IMR-90 (cell line): ENCODE measurements at regions not wholly inside any gene's neighbourhood (a gene's known extent, or its start where the extent isn't known, plus 50 kb on each side); places are given as distances from the start of the nearest gene placed in this dataset.

Experiments
- ATAC-seq: fragments of 200-7000 bp; cut with Tn5 transposase; 2 replicates; pipeline ENCODE4 v1.9.1; 2020; ENCODE audit warnings: low read depth, mild to moderate bottlenecking, moderate library complexity
- BruUV-seq: library from RNA; stranded (reverse); fragments of 400-500 nt; replicated peaks from 2 replicates; lab custom pipeline; 2021; lab: Mats Ljungman, UMichigan
- CTCF ChIA-PET: fragments of 300-600 bp; formaldehyde crosslinking; extraction: SDS; loops from one replicate; lab custom pipeline; 2021; ENCODE audit warnings: antibody characterized with exemption; lab: Yijun Ruan, JAX
- POLR2A ChIA-PET: fragments of 300-600 bp; sonication (Branson Sonifier 250); formaldehyde crosslinking; loops from one replicate; lab custom pipeline; 2022; ENCODE audit warnings: antibody characterized with exemption; ENCODE audit not compliant: unreplicated experiment; lab: Charles Lee
- DNase-seq: peaks from one replicate; pipeline ENCODE4 v3.0.0; 2013
- H2AFZ ChIP-seq: replicated peaks from 2 replicates; pipeline ENCODE3; 2013; ENCODE audit warnings: low read length, mild to moderate bottlenecking; ENCODE audit not compliant: poor library complexity
- H2AK5ac ChIP-seq: 2 replicates; pipeline ENCODE4 v1.6.1; 2013; ENCODE audit warnings: low read depth, low read length, inconsistent platforms
- H2AK9ac ChIP-seq: replicated peaks from 2 replicates; pipeline ENCODE3; 2013; ENCODE audit warnings: mild to moderate bottlenecking, low read depth, low read length, moderate library complexity; ENCODE audit not compliant: poor library complexity
- H2BK120ac ChIP-seq: 2 replicates; pipeline ENCODE4 v1.6.1; 2013; ENCODE audit warnings: low read depth, low read length, inconsistent platforms
- H2BK15ac ChIP-seq: 3 replicates; pipeline ENCODE4 v1.6.1; 2013; ENCODE audit warnings: low read depth, low read length, inconsistent platforms
- H2BK20ac ChIP-seq: 2 replicates; pipeline ENCODE4 v1.6.1; 2013; ENCODE audit warnings: low read depth, mild to moderate bottlenecking, inconsistent platforms, low read length, moderate library complexity
- H2BK5ac ChIP-seq: 2 replicates; pipeline ENCODE4 v1.6.1; 2013; ENCODE audit warnings: mild to moderate bottlenecking, low read depth, low read length, inconsistent platforms; ENCODE audit not compliant: poor library complexity, severe bottlenecking
- H3K14ac ChIP-seq: replicated peaks from 2 replicates; pipeline ENCODE4 v1.6.1; 2013; ENCODE audit warnings: low read depth, low read length, inconsistent platforms
- H3K18ac ChIP-seq: 2 replicates; pipeline ENCODE4 v1.6.1; 2013; ENCODE audit warnings: low read depth, low read length, control low read depth
- H3K23ac ChIP-seq: 2 replicates; pipeline ENCODE4 v1.6.1; 2013; ENCODE audit warnings: low read depth, low read length, inconsistent platforms
- H3K27ac ChIP-seq: 2 replicates; pipeline ENCODE4 v1.5.1; 2013; ENCODE audit warnings: mild to moderate bottlenecking, control low read depth, low read length; ENCODE audit not compliant: insufficient read depth
- H3K27me3 ChIP-seq: 2 replicates; pipeline ENCODE4 v1.6.1; 2013; ENCODE audit warnings: low read length; ENCODE audit not compliant: control insufficient read depth, insufficient read depth
- H3K36me3 ChIP-seq: 2 replicates; pipeline ENCODE4 v1.6.1; 2013; ENCODE audit warnings: low read length, mixed read lengths; ENCODE audit not compliant: control insufficient read depth, insufficient read depth
- H3K4ac ChIP-seq: 2 replicates; pipeline ENCODE4 v1.6.1; 2013; ENCODE audit warnings: low read depth, low read length, inconsistent platforms
- H3K4me1 ChIP-seq: 2 replicates; pipeline ENCODE4 v1.6.1; 2013; ENCODE audit warnings: low read length, mixed read lengths; ENCODE audit not compliant: control insufficient read depth, insufficient read depth
- H3K4me2 ChIP-seq: 2 replicates; pipeline ENCODE4 v1.6.1; 2013; ENCODE audit warnings: low read depth, mild to moderate bottlenecking, control low read depth, low read length, moderate library complexity
- H3K4me3 ChIP-seq: 2 replicates; pipeline ENCODE4 v1.5.1; 2013; ENCODE audit warnings: low read depth, mild to moderate bottlenecking, control low read depth, low read length, moderate library complexity; ENCODE audit not compliant: insufficient read depth
- H3K56ac ChIP-seq: 2 replicates; pipeline ENCODE4 v1.6.1; 2013; ENCODE audit warnings: low read length, inconsistent platforms; ENCODE audit not compliant: insufficient read depth; ENCODE audit errors: extremely low read depth
- H3K79me1 ChIP-seq, 2 experiments: 2 replicates each; pipeline ENCODE4 v1.6.1; 2013; ENCODE audit warnings: low read length in 2 of 2, inconsistent platforms in 1 of 2, low read depth in 1 of 2
- H3K9ac ChIP-seq: 2 replicates; pipeline ENCODE4 v1.6.1; 2013; ENCODE audit warnings: low read depth, low read length, control low read depth
- H3K9me1 ChIP-seq: 2 replicates; pipeline ENCODE4 v1.6.1; 2013; ENCODE audit warnings: low read length, inconsistent platforms; ENCODE audit not compliant: insufficient read depth
- H3K9me3 ChIP-seq: 2 replicates; pipeline ENCODE4 v1.6.1; 2013; ENCODE audit warnings: low read length; ENCODE audit not compliant: control insufficient read depth, insufficient read depth
- H4K20me1 ChIP-seq: 2 replicates; pipeline ENCODE4 v1.6.1; 2013; ENCODE audit warnings: low read length, inconsistent platforms; ENCODE audit not compliant: insufficient read depth
- H4K5ac ChIP-seq: 2 replicates; pipeline ENCODE4 v1.6.1; 2013; ENCODE audit warnings: mild to moderate bottlenecking, low read depth, low read length, control low read depth
- H4K8ac ChIP-seq, 2 experiments: 2 replicates each; pipeline ENCODE4 v1.6.1; 2013; ENCODE audit warnings: low read depth in 2 of 2, low read length in 2 of 2, control low read depth in 1 of 2, inconsistent platforms in 1 of 2
- H4K91ac ChIP-seq: 2 replicates; pipeline ENCODE4 v1.6.1; 2013; ENCODE audit warnings: low read depth, low read length, inconsistent platforms; ENCODE audit not compliant: insufficient read depth
- CHD1 ChIP-seq: IDR thresholded peaks from 2 replicates; pipeline ENCODE4 v1.6.1; 2012; ENCODE audit warnings: low read depth, low read length, improper control_type of control experiment
- ELK1 ChIP-seq: fragments of 150-350 bp; IDR thresholded peaks from 2 replicates; pipeline ENCODE4 v1.6.1; 2016; ENCODE audit warnings: low read depth, mild to moderate bottlenecking, low read length, moderate library complexity, borderline replicate concordance
- FOS ChIP-seq: fragments of 150-350 bp; IDR thresholded peaks from 2 replicates; pipeline ENCODE4 v1.6.1; 2016; ENCODE audit warnings: low read depth, low read length
- MAFK ChIP-seq: IDR thresholded peaks from 2 replicates; pipeline ENCODE4 v1.6.1; 2012; ENCODE audit warnings: low read depth, low read length, improper control_type of control experiment
- MAZ ChIP-seq: IDR thresholded peaks from 2 replicates; pipeline ENCODE4 v1.6.1; 2012; ENCODE audit warnings: low read depth, mild to moderate bottlenecking, low read length, improper control_type of control experiment, moderate library complexity, borderline replicate concordance
- MXI1 ChIP-seq: IDR thresholded peaks from 2 replicates; pipeline ENCODE4 v1.6.1; 2012; ENCODE audit warnings: low read depth, mild to moderate bottlenecking, low read length, moderate library complexity, borderline replicate concordance
- NFE2L2 ChIP-seq: fragments of 150-350 bp; IDR thresholded peaks from 2 replicates; pipeline ENCODE4 v1.6.1; 2016; ENCODE audit warnings: low read depth, mild to moderate bottlenecking, low read length
- RAD21 ChIP-seq: IDR thresholded peaks from 2 replicates; pipeline ENCODE4 v1.6.1; 2012; ENCODE audit warnings: low read length, improper control_type of control experiment
- RCOR1 ChIP-seq: IDR thresholded peaks from 2 replicates; pipeline ENCODE4 v1.6.1; 2012; ENCODE audit warnings: mild to moderate bottlenecking, low read length, improper control_type of control experiment; ENCODE audit not compliant: insufficient replicate concordance
- SMC3 ChIP-seq: fragments of 150-350 bp; IDR thresholded peaks from 2 replicates; pipeline ENCODE4 v1.6.1; 2016; ENCODE audit warnings: low read depth, mild to moderate bottlenecking, antibody characterized with exemption, low read length, moderate library complexity
- USF2 ChIP-seq: fragments of 150-350 bp; IDR thresholded peaks from 2 replicates; pipeline ENCODE4 v1.6.1; 2017; ENCODE audit warnings: mild to moderate bottlenecking, antibody characterized with exemption, low read length, low read depth
- WGBS, 2 experiments: methylation state at CpG; one replicate each; pipeline versions ENCODE4 v1.1.5 to v1.1.7; 2013; ENCODE audit warnings: missing lambda C conversion rate in 2 of 2; ENCODE audit not compliant: insufficient read length in 1 of 2; ENCODE audit errors: extremely low coverage in 2 of 2; 5-methylcytosine and 5-hydroxymethylcytosine counted together
- dilution Hi-C: fragments of 300-500 bp; cut with HindIII; formaldehyde crosslinking; loops from one replicate; pipeline ENCODE4 v1.14.3; 2018; ENCODE audit warnings: low sequenced_read_pairs; ENCODE audit not compliant: unreplicated experiment
- in situ Hi-C: fragments of 300-500 bp; cut with MboI; formaldehyde crosslinking; loops from 3 replicates; pipeline ENCODE4 v1.14.3; 2019; ENCODE audit warnings: low sequenced_read_pairs, inconsistent platforms, mixed read lengths
- intact Hi-C: fragments of 100-400 bp; cut with micrococcal nuclease; formaldehyde crosslinking; loops from 2 replicates; pipeline ENCODE4 v1.10.0; 2022

GRCh38 chr2:5235701-5236100 is 456.5 kb upstream of the SOX11 start:
- intact Hi-C loops, result no loop called here

More at GRCh38 chr2:5235701-5236100, 456.5 kb upstream of the SOX11 start:
- no peak overlapping the region for H3K9ac ChIP-seq
- H2AK9ac ChIP-seq, result no peak overlapping the region
- dilution Hi-C loops (no loop called here), in situ Hi-C loops (no loop called here)
- H3K9me1 ChIP-seq, result no peaks in the 10 kb centered on the region
- WGBS, 2 experiments, result no CpG with 5 or more reads among the region's 9 CpGs
- H3K79me1 ChIP-seq, result no peaks in the 10 kb centered on the region
- H2BK5ac ChIP-seq, result no peak overlapping the region
- no peak overlapping the region for H2BK15ac ChIP-seq
- H4K20me1 ChIP-seq, result no peaks in the 10 kb centered on the region
- no peak overlapping the region for H2BK20ac ChIP-seq
- H3K14ac ChIP-seq, result no peak overlapping the region
- ChIA-PET POLR2A (no interaction called here), CTCF (no interaction called here)
- no peaks in the 10 kb centered on the region for H3K4me1 ChIP-seq
- H3K9me3 ChIP-seq, result peaks cover 16% of the 10 kb centered on the region
- H2BK120ac ChIP-seq, result no peak overlapping the region
- BruUV-seq, result no TSS peak
- ATAC-seq (no peak), DNase-seq (no peak)
- H3K18ac ChIP-seq, result no peak overlapping the region
- no peak overlapping the region for H3K56ac ChIP-seq
- H3K4me3 ChIP-seq, result no peak overlapping the region
- no peak overlapping the region for H2AFZ ChIP-seq
- no peak overlapping the region for H3K4me2 ChIP-seq
- H3K23ac ChIP-seq, result no peak overlapping the region
- no peak overlapping the region for H4K91ac ChIP-seq
- no peak overlapping the region for H3K4ac ChIP-seq
- H3K36me3 ChIP-seq, result no peaks in the 10 kb centered on the region
- no peak overlapping the region for H4K5ac ChIP-seq
- H4K8ac ChIP-seq, result no peak overlapping the region
- no peak overlapping the region for H2AK5ac ChIP-seq
- no peaks in the 10 kb centered on the region for H3K27me3 ChIP-seq
- no peak overlapping the region for H3K27ac ChIP-seq
- TF ChIP-seq SMC3 (no peak), MAZ (no peak), MAFK (no peak), USF2 (no peak), CHD1 (no peak), NFE2L2 (no peak), RCOR1 (no peak), ELK1 (no peak), MXI1 (no peak), FOS (no peak), RAD21 (no peak)
